OCI-LY1 (cell line): ENCODE measurements at regions not wholly inside any gene's neighbourhood (a gene's known extent, or its start where the extent isn't known, plus 50 kb on each side); places are given as distances from the start of the nearest gene placed in this dataset.

Source experiments
- EZH2 ChIP-seq: fragments of 200-600 bp; sonication (generic), shearing (Covaris generic); IDR thresholded peaks from 2 replicates; pipeline ENCODE4 v1.8.0; 2017; ENCODE audit warnings: borderline replicate concordance, mixed run types, mild to moderate bottlenecking, antibody characterized with exemption, low read length, moderate library complexity, mixed read lengths
- TF ChIP-seq, protein P1 (sequence below): fragments of 200-600 bp; sonication (generic), shearing (Covaris generic); IDR thresholded peaks from 2 replicates; pipeline ENCODE4 v1.5.1; 2017; ENCODE audit warnings: mild to moderate bottlenecking, antibody characterized with exemption, low read length, moderate library complexity, mixed read lengths

DNA sequence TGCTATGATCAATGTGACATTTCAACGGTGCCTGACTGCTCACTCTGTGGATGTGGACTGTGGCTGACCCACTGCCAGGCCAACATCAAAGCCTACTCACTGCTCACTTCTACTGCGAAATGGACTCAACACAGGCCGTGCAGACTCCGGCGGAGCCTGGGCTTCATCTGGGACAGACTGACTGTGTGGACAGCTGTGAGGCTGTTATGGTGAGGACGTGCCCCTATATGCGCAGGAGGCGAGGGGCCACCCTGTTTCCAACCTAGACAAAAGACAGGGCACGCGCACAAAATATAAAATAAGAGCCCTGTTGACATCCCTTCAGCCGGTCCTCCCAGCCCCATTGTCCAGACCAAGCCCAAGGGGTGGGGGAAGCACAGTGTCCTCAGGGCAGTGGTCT is 514.4 kb upstream of the RAB6C start:
- TF ChIP-seq, protein P1, sequence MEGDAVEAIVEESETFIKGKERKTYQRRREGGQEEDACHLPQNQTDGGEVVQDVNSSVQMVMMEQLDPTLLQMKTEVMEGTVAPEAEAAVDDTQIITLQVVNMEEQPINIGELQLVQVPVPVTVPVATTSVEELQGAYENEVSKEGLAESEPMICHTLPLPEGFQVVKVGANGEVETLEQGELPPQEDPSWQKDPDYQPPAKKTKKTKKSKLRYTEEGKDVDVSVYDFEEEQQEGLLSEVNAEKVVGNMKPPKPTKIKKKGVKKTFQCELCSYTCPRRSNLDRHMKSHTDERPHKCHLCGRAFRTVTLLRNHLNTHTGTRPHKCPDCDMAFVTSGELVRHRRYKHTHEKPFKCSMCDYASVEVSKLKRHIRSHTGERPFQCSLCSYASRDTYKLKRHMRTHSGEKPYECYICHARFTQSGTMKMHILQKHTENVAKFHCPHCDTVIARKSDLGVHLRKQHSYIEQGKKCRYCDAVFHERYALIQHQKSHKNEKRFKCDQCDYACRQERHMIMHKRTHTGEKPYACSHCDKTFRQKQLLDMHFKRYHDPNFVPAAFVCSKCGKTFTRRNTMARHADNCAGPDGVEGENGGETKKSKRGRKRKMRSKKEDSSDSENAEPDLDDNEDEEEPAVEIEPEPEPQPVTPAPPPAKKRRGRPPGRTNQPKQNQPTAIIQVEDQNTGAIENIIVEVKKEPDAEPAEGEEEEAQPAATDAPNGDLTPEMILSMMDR, result no peak
- TF ChIP-seq EZH2, result no peak
